ENCODE measurements at regions not wholly inside any gene's neighbourhood (a gene's known extent, or its start where the extent isn't known, plus 50 kb on each side); places are given as distances from the start of the nearest gene placed in this dataset.

DNA sequence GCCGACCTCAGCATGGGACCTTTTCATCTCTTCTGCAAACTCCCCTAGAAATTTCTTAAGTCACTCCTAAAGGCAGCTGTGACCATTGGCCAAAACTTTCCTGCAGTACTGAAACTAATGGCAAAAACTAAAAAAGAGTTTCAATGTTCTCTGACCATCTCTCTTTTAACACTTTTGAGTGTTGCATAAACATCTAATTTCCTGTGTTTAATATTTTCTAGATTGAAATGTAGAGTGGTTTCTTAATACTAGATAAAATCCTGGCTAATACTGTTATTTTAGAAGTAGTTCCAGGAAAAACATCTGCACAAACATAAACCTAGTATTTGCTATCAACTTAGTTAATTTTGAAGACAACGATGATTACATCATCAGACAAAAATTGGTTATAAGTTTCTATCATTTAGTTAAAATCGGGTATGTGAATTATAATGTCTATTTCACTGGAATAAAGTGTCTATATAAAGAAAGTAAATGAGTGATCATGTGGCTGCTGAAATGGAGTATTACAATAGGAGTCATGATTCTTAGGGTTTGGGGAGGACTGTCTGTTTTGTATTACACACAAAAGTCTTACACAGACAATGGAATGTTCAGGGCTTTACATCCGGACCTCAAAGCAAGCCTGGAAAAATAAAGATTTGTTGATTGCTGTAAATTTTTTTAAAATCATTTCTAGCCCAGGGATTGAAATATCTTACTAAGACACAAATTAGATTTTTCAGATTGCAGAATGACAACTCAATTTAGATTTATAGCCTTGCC is 1323.4 kb downstream of the C4orf33 start:
- TF ChIP-seq YY1 (tag by site-specific recombination; IDR thresholded peaks at IDR 0.05) (no peak), ZNF747 (tag by site-specific recombination; IDR thresholded peaks at IDR 0.05) (no peak), ZNF416 (tag by site-specific recombination; IDR thresholded peaks at IDR 0.05) (no peak), ZNF239 (tag by site-specific recombination; IDR thresholded peaks at IDR 0.05) (no peak), ZNF274 (IDR thresholded peaks at IDR 0.05; ENCODE audit: low read length) (no peak), ZNF274 (tag by site-specific recombination; IDR thresholded peaks at IDR 0.05; ENCODE audit: borderline replicate concordance) (no peak), ZNF404 (tag by site-specific recombination; IDR thresholded peaks at IDR 0.05) (no peak), SP2 (tag by site-specific recombination; IDR thresholded peaks at IDR 0.05) (no peak), ZNF629 (tag by site-specific recombination; IDR thresholded peaks at IDR 0.05) (no peak), ZNF510 (tag by site-specific recombination; IDR thresholded peaks at IDR 0.05; ENCODE audit: insufficient replicate concordance) (no peak), OVOL3 (tag by site-specific recombination; IDR thresholded peaks at IDR 0.05) (no peak)
- TF ChIP-seq, protein P1, sequence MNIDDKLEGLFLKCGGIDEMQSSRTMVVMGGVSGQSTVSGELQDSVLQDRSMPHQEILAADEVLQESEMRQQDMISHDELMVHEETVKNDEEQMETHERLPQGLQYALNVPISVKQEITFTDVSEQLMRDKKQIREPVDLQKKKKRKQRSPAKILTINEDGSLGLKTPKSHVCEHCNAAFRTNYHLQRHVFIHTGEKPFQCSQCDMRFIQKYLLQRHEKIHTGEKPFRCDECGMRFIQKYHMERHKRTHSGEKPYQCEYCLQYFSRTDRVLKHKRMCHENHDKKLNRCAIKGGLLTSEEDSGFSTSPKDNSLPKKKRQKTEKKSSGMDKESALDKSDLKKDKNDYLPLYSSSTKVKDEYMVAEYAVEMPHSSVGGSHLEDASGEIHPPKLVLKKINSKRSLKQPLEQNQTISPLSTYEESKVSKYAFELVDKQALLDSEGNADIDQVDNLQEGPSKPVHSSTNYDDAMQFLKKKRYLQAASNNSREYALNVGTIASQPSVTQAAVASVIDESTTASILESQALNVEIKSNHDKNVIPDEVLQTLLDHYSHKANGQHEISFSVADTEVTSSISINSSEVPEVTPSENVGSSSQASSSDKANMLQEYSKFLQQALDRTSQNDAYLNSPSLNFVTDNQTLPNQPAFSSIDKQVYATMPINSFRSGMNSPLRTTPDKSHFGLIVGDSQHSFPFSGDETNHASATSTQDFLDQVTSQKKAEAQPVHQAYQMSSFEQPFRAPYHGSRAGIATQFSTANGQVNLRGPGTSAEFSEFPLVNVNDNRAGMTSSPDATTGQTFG (tag by site-specific recombination; IDR thresholded peaks at IDR 0.05; ENCODE audit: borderline replicate concordance), result no peak
- TF ChIP-seq, protein P2, sequence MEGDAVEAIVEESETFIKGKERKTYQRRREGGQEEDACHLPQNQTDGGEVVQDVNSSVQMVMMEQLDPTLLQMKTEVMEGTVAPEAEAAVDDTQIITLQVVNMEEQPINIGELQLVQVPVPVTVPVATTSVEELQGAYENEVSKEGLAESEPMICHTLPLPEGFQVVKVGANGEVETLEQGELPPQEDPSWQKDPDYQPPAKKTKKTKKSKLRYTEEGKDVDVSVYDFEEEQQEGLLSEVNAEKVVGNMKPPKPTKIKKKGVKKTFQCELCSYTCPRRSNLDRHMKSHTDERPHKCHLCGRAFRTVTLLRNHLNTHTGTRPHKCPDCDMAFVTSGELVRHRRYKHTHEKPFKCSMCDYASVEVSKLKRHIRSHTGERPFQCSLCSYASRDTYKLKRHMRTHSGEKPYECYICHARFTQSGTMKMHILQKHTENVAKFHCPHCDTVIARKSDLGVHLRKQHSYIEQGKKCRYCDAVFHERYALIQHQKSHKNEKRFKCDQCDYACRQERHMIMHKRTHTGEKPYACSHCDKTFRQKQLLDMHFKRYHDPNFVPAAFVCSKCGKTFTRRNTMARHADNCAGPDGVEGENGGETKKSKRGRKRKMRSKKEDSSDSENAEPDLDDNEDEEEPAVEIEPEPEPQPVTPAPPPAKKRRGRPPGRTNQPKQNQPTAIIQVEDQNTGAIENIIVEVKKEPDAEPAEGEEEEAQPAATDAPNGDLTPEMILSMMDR (tag by site-specific recombination; IDR thresholded peaks at IDR 0.05), result no peak
- TF ChIP-seq, protein P3, sequence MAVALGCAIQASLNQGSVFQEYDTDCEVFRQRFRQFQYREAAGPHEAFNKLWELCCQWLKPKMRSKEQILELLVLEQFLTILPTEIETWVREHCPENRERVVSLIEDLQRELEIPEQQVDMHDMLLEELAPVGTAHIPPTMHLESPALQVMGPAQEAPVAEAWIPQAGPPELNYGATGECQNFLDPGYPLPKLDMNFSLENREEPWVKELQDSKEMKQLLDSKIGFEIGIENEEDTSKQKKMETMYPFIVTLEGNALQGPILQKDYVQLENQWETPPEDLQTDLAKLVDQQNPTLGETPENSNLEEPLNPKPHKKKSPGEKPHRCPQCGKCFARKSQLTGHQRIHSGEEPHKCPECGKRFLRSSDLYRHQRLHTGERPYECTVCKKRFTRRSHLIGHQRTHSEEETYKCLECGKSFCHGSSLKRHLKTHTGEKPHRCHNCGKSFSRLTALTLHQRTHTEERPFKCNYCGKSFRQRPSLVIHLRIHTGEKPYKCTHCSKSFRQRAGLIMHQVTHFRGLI (tag by site-specific recombination; IDR thresholded peaks at IDR 0.05), result no peak
- TF ChIP-seq, protein P4, sequence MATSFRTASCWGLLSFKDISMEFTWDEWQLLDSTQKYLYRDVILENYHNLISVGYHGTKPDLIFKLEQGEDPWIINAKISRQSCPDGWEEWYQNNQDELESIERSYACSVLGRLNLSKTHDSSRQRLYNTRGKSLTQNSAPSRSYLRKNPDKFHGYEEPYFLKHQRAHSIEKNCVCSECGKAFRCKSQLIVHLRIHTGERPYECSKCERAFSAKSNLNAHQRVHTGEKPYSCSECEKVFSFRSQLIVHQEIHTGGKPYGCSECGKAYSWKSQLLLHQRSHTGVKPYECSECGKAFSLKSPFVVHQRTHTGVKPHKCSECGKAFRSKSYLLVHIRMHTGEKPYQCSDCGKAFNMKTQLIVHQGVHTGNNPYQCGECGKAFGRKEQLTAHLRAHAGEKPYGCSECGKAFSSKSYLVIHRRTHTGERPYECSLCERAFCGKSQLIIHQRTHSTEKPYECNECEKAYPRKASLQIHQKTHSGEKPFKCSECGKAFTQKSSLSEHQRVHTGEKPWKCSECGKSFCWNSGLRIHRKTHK (tag by site-specific recombination; IDR thresholded peaks at IDR 0.05), result no peak

Measured in HEK293 (cell line).